Peyer's patch (tissue), 2 donors: ENCODE measurements at regions not wholly inside any gene's neighbourhood (a gene's known extent, or its start where the extent isn't known, plus 50 kb on each side); places are given as distances from the start of the nearest gene placed in this dataset.

ENCODE experiments used
- small RNA-seq, 2 donors: library from RNA; depleted of rRNA; stranded (forward); fragments of <200 nt; gene quantifications; one replicate each; pipeline ENCODE3, GENCODE V24; 2016

Small RNA genes lying in the stretch of these regions (small RNA-seq; reads per million reads assigned to genes)
- gene RNU1-65P (0 reads per million in 2 donors), gene RNU6-129P (0 reads per million in 2 donors), gene RNU6-478P (0 reads per million in 2 donors)
